ENCODE measurements at regions not wholly inside any gene's neighbourhood (a gene's known extent, or its start where the extent isn't known, plus 50 kb on each side); places are given as distances from the start of the nearest gene placed in this dataset.
"Not testable (repeated sequence)": the region's sequence is repeated elsewhere in the genome, so short reads cannot be mapped to it uniquely, and the experiment has no call there.

DNA sequence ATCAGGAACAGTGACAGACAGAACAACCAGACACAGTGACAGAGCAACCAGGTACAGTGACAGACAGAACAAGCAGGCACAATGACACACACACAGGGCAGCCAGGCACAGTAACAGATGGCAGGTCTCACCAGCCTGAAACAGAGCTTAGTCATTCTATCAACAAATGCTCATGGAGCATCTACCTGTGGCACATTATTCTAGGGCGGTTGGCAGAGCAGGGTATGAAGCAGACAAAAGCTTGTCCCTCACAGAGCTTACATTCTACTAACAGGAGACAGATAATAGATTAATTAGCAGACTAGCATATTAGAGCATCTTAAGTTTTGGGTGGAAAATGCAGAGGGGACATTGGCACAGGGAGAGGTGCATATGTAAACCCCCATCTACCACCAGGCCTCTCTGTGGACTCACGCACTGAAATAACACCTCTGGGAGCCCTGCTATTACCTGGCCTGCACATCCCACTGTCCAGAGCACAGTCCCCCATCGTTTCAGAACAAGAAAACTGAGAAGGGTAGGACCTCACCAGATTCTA, 64.1 kb upstream of the RAB6C start:
- no peak overlapping the region for H3K4me3 ChIP-seq (ENCODE audit: low read length)
- WGBS: 92% methylated on average over 3 of the region's 3 CpGs
- no peaks in the 10 kb centered on the region for H3K36me3 ChIP-seq (ENCODE audit: insufficient read depth, low read length)
- no peaks in the 10 kb centered on the region for H3K4me1 ChIP-seq (ENCODE audit: insufficient read depth, low read length)
- H3K9me3 ChIP-seq (ENCODE audit: insufficient read depth, low read depth, low read length): no peaks in the 10 kb centered on the region
- H3K27me3 ChIP-seq (ENCODE audit: insufficient read depth, low read length): no peaks in the 10 kb centered on the region
- no peak overlapping the region for H3K27ac ChIP-seq (ENCODE audit: low read depth, low read length)
- H3K9ac ChIP-seq (ENCODE audit: low read depth, low read length): no peak overlapping the region

- no peak overlapping the region for H3K27ac ChIP-seq (ENCODE audit: low read depth, low read length)
- no peak overlapping the region for H3K4me3 ChIP-seq (ENCODE audit: low read length)
- WGBS: 100% methylated on average over 1 of the region's 1 CpG
- H3K9ac ChIP-seq (ENCODE audit: low read depth, low read length): no peak overlapping the region
- peaks cover 17% of the 10 kb centered on the region for H3K27me3 ChIP-seq (ENCODE audit: insufficient read depth, low read length)
- no peaks in the 10 kb centered on the region for H3K4me1 ChIP-seq (ENCODE audit: insufficient read depth, low read length)
- H3K9me3 ChIP-seq (ENCODE audit: insufficient read depth, low read depth, low read length): no peaks in the 10 kb centered on the region
- H3K36me3 ChIP-seq (ENCODE audit: insufficient read depth, low read length): no peaks in the 10 kb centered on the region
Observed at GRCh38 chr2:129918604-129919003, 60.9 kb upstream of the RAB6C start.

DNA sequence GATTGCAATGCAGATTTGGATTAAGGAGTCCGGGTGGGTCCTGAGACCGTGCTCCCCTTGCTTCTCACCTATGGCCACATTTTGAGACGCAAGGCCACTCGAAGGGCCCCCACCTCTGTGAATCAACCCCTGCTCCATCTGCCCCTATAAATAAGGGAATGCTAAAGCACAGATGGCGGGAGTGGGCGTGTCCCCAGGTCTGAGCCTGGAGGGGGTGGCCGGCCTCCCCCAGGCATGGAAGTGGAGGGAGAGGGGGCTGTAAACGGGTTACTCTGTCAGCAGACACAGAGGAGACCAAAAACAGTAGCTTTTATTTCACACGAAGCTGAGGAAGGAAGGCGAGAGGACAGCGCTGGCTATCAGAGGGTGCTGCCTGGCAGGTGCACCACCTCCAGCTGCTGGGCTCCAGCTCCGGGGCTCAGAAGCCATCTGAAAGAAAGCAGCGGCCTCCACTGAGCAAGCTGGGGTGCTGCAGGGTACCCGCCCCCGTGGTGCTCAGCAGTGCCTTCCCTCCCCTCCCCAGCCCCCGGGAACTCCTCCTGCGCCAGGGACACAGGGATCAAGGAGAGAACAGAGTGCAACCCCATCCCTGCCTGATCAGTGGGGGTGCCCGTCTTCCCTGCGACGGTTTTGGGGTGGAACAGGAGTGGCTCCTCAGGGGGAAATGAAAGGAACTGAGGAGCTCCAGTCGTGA, 56.7 kb upstream of the RAB6C start:
- no peaks in the 10 kb centered on the region for H3K4me1 ChIP-seq (ENCODE audit: insufficient read depth, low read length)
- H3K9me3 ChIP-seq (ENCODE audit: insufficient read depth, low read depth, low read length): no peaks in the 10 kb centered on the region
- H3K36me3 ChIP-seq (ENCODE audit: insufficient read depth, low read length): no peaks in the 10 kb centered on the region
- H3K9ac ChIP-seq (ENCODE audit: low read depth, low read length): no peak overlapping the region
- H3K27me3 ChIP-seq (ENCODE audit: insufficient read depth, low read length): peaks cover 18% of the 10 kb centered on the region
- no peak overlapping the region for H3K27ac ChIP-seq (ENCODE audit: low read depth, low read length)
- 35% methylated on average over 21 of the region's 21 CpGs for WGBS
- peak overlapping the region; percentile 41 for H3K4me3 ChIP-seq (ENCODE audit: low read length)

- H3K9me3 ChIP-seq (ENCODE audit: insufficient read depth, low read depth, low read length): no peaks in the 10 kb centered on the region
- H3K9ac ChIP-seq (ENCODE audit: low read depth, low read length): no peak overlapping the region
Observed at GRCh38 chr2:129923265-129924091, 56.0 kb upstream of the RAB6C start.

GRCh38 chr2:129924115-129924514, 55.4 kb upstream of the RAB6C start:
- WGBS: 78% methylated on average over 12 of the region's 12 CpGs
- not testable (repeated sequence) for H3K9ac ChIP-seq (ENCODE audit: low read depth, low read length); H3K9me3 ChIP-seq (ENCODE audit: insufficient read depth, low read depth, low read length); H3K36me3 ChIP-seq (ENCODE audit: insufficient read depth, low read length); H3K27ac ChIP-seq (ENCODE audit: low read depth, low read length); H3K4me3 ChIP-seq (ENCODE audit: low read length); H3K4me1 ChIP-seq (ENCODE audit: insufficient read depth, low read length)
- H3K27me3 ChIP-seq (ENCODE audit: insufficient read depth, low read length): peaks cover 18% of the 10 kb centered on the region

More at GRCh38 chr2:129923265-129924091, 56.0 kb upstream of the RAB6C start:
- Histone ChIP-seq H3K4me3 (ENCODE audit: low read length) (peak overlapping the region; percentile 41), H3K36me3 (ENCODE audit: insufficient read depth, low read length) (no peaks in the 10 kb centered on the region), H3K27me3 (ENCODE audit: insufficient read depth, low read length) (peaks cover 18% of the 10 kb centered on the region), H3K4me1 (ENCODE audit: insufficient read depth, low read length) (no peaks in the 10 kb centered on the region), H3K27ac (ENCODE audit: low read depth, low read length) (no peak overlapping the region)
- WGBS: 5% methylated on average over 29 of the region's 30 CpGs

DNA sequence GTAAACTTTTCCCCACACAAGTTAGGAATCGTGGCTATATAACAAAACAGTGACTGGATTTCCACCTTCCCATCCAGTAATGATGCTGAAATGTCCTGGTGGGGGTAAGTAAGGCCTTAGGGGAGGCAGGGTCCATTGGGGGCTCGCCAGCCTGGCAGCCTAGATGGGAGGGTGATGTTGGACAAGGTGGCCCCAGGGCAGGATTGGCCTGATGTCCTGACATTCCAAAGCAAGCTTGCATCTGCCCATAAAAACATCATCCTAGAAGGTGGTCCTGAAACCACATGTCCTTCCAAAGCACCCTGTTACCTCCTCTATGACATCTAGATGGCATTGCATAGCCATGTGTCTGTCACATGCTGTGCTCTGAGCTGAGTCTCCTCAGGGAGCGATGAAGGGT, 54.1 kb upstream of the RAB6C start:
- H3K36me3 ChIP-seq (ENCODE audit: insufficient read depth, low read length): no peaks in the 10 kb centered on the region
- H3K4me1 ChIP-seq (ENCODE audit: insufficient read depth, low read length): no peaks in the 10 kb centered on the region
- no peak overlapping the region for H3K9ac ChIP-seq (ENCODE audit: low read depth, low read length)
- H3K9me3 ChIP-seq (ENCODE audit: insufficient read depth, low read depth, low read length): no peaks in the 10 kb centered on the region
- no peak overlapping the region for H3K4me3 ChIP-seq (ENCODE audit: low read length)
- H3K27me3 ChIP-seq (ENCODE audit: insufficient read depth, low read length): peaks cover 18% of the 10 kb centered on the region
- no peak overlapping the region for H3K27ac ChIP-seq (ENCODE audit: low read depth, low read length)
- WGBS: 41% methylated on average over 2 of the region's 3 CpGs

- H3K36me3 ChIP-seq (ENCODE audit: insufficient read depth, low read length): no peaks in the 10 kb centered on the region
- no peak overlapping the region for H3K4me3 ChIP-seq (ENCODE audit: low read length)
- no peaks in the 10 kb centered on the region for H3K9me3 ChIP-seq (ENCODE audit: insufficient read depth, low read depth, low read length)
- 90% methylated on average over 1 of the region's 1 CpG for WGBS
- no peaks in the 10 kb centered on the region for H3K4me1 ChIP-seq (ENCODE audit: insufficient read depth, low read length)
- H3K27ac ChIP-seq (ENCODE audit: low read depth, low read length): no peak overlapping the region
- H3K9ac ChIP-seq (ENCODE audit: low read depth, low read length): no peak overlapping the region
- H3K27me3 ChIP-seq (ENCODE audit: insufficient read depth, low read length): peaks cover 8% of the 10 kb centered on the region
Observed at GRCh38 chr2:129927696-129928095, 51.8 kb upstream of the RAB6C start.

DNA sequence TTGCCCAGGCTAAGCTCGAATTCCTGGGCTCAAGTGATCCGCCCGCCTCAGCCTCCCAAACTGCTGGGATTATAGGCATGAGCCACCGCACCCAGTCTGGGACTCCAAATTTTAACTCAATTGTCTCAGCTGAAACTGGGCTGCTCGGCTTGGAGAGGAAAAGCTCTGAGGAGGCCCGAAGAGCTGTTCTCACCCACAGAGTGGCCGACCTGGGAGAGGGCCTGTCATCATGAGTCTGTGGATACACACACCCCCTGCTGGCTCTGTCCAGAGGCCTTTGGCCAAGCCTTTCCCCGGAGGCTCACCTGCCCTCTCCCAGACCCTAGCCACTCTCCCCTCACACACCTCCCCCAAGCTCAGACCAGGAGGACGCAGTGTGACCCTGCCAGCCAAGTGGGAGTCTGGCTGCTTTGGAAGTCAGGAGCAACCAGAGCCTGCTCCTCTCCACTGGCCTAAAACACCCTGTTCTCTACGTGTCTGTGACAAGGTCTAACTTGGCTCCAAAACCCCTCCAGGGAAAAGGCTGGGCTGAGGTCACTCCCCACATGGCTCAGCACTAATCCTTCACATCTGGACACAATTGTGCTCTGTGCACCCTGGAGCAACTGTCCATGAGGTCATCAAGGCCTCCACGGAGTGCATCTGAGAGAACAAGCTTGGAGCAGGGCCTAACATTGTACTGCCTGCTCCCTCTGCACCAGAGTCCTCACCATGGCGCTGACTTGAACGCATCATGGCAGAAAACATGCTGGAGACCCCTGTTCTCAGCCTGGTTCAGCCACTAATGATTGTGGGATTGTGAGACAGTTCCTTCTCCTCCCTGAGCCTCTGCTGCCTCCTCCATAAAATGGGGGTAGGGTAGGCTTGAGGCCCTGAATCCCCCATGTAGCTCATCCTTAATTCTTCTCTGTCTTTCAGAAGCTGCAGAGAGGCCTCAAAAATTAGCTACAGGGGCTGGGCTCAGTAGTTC, 49.9 kb upstream of the RAB6C start:
- peaks cover under 1% of the 10 kb centered on the region; the same call in 1 of the 2 replicates for H3K4me1 ChIP-seq (ENCODE audit: insufficient read depth, low read length)
- peaks cover 16% of the 10 kb centered on the region for H3K27me3 ChIP-seq (ENCODE audit: insufficient read depth, low read length)
- no peaks in the 10 kb centered on the region for H3K9me3 ChIP-seq (ENCODE audit: insufficient read depth, low read depth, low read length)
- H3K9ac ChIP-seq (ENCODE audit: low read depth, low read length): no peak overlapping the region
- H3K27ac ChIP-seq (ENCODE audit: low read depth, low read length): no peak overlapping the region
- H3K4me3 ChIP-seq (ENCODE audit: low read length): no peak overlapping the region
- no peaks in the 10 kb centered on the region for H3K36me3 ChIP-seq (ENCODE audit: insufficient read depth, low read length)
- WGBS: 95% methylated on average over 13 of the region's 13 CpGs
